ENCODE measurements at regions not wholly inside any gene's neighbourhood (a gene's known extent, or its start where the extent isn't known, plus 50 kb on each side); places are given as distances from the start of the nearest gene placed in this dataset.

GRCh38 chr4:15376594-15376993 is 51.2 kb upstream of the C1QTNF7 start:
- TF ChIP-seq CTCF (conservative IDR thresholded peaks at IDR 0.05; ENCODE audit: low read length), result no peak
- no peak for DNase-seq (ENCODE audit: low read depth)
- H3K4me3 ChIP-seq (ENCODE audit: low read length), result no peak overlapping the region
